Activated CD8-positive, alpha-beta T cell treated with anti-CD3 and anti-CD28 coated beads, Interleukin-2, amount 10 ng/mL, durations not matched to agents 7 days and 5 days (primary cell): ENCODE measurements at regions not wholly inside any gene's neighbourhood (a gene's known extent, or its start where the extent isn't known, plus 50 kb on each side); places are given as distances from the start of the nearest gene placed in this dataset.

Source experiments
- ATAC-seq: fragments of 150-1000 bp; cut with Tn5 transposase; one replicate; pipeline ENCODE4 v1.10.0; 2021; ENCODE audit warnings: moderate library complexity
- CTCF ChIA-PET: fragments of 350-600 bp; sonication (Branson Sonifier 250); formaldehyde crosslinking; loops from one replicate; lab custom pipeline; 2021; ENCODE audit warnings: antibody characterized with exemption; lab: Charles Lee
- POLR2A ChIA-PET: fragments of 350-600 bp; sonication (Branson Sonifier 250); formaldehyde crosslinking; loops from one replicate; lab custom pipeline; 2021; ENCODE audit warnings: antibody characterized with exemption; lab: Charles Lee
- DNase-seq: peaks from one replicate; pipeline ENCODE4 v3.0.0-alpha.2; 2020
- H3K27ac Mint-ChIP-seq: one replicate; pipeline ENCODE4 v1.8.0; 2021; ENCODE audit warnings: mild to moderate bottlenecking, mixed read lengths
- H3K27me3 Mint-ChIP-seq: one replicate; pipeline ENCODE4 v1.8.0; 2021; ENCODE audit warnings: low read depth, mixed read lengths
- H3K36me3 Mint-ChIP-seq: one replicate; pipeline ENCODE4 v1.8.0; 2021; ENCODE audit warnings: low read depth, mixed read lengths
- H3K4me1 Mint-ChIP-seq: one replicate; pipeline ENCODE4 v1.8.0; 2021; ENCODE audit warnings: low read depth, mixed read lengths
- H3K4me3 Mint-ChIP-seq: one replicate; pipeline ENCODE4 v1.8.0; 2021; ENCODE audit warnings: mild to moderate bottlenecking, mixed read lengths
- H3K9me3 Mint-ChIP-seq: one replicate; pipeline ENCODE4 v1.8.0; 2022; ENCODE audit warnings: mixed read lengths; ENCODE audit not compliant: insufficient read depth

- Mint-ChIP-seq H3K9me3 (no peaks in the 10 kb centered on the region), H3K27me3 (peaks cover 28% of the 10 kb centered on the region), H3K36me3 (no peaks in the 10 kb centered on the region), H3K4me1 (no peaks in the 10 kb centered on the region), H3K4me3 (no peak overlapping the region), H3K27ac (no peak overlapping the region)
- DNase-seq (no peak), ATAC-seq (no peak)
- ChIA-PET POLR2A (no interaction called here), CTCF (interaction anchor here (1.5 kb wide), 1 partner anchor 10 kb away, joined by 10 read pairs; no protein-coding TSS in a partner anchor)
Measured at GRCh38 chr14:36059531-36059930, 117.0 kb downstream of the PTCSC3 start.

- DNase-seq (no peak), ATAC-seq (no peak)
- Mint-ChIP-seq H3K4me3 (no peak overlapping the region), H3K4me1 (no peaks in the 10 kb centered on the region), H3K27ac (no peak overlapping the region), H3K27me3 (peaks cover 31% of the 10 kb centered on the region), H3K9me3 (no peaks in the 10 kb centered on the region), H3K36me3 (no peaks in the 10 kb centered on the region)
- POLR2A ChIA-PET, result no interaction called here
- CTCF ChIA-PET, result no interaction called here
Measured at GRCh38 chr14:36057452-36058116, 118.9 kb downstream of the PTCSC3 start.

GRCh38 chr14:36056845-36057244, 119.7 kb downstream of the PTCSC3 start:
- ATAC-seq (no peak), DNase-seq (no peak)
- no peaks in the 10 kb centered on the region for H3K9me3 Mint-ChIP-seq
- H3K4me3 Mint-ChIP-seq, result no peak overlapping the region
- POLR2A ChIA-PET, result no interaction called here
- H3K36me3 Mint-ChIP-seq, result no peaks in the 10 kb centered on the region
- CTCF ChIA-PET, result interaction anchor here (1.5 kb wide), 1 partner anchor 12 kb away, joined by 9 read pairs; no protein-coding TSS in a partner anchor
- peaks cover 30% of the 10 kb centered on the region for H3K27me3 Mint-ChIP-seq
- H3K4me1 Mint-ChIP-seq, result no peaks in the 10 kb centered on the region
- H3K27ac Mint-ChIP-seq, result no peak overlapping the region

DNA sequence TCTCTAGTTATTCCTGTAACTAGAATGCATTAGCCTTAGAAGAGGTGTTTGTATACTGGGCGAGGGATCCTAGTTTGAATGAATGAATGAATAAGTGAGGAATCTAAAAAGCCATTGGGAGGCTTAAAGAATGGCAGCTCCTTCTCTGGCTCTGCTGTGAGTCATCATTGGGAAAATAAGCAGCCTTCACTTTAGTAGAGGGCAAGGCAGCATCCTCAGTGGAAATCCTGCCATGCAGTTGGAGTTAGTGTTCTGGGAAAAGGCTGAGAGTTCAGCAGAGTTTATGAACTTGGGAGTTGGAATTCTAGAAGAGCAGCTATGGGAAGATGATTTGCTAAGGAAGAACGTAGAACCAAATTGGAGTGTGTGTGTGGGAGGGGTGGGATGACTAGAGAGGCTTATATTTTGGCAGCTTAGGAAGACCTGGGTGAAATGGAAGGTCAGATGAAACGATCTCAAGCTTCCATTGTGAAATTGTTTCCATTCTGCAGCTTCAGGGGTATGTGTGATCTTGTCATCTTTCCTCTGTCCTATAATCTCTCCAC, 120.8 kb downstream of the PTCSC3 start:
- ChIA-PET POLR2A (no interaction called here), CTCF (interaction anchor here (1.5 kb wide), 1 partner anchor 13 kb away, joined by 9 read pairs; no protein-coding TSS in a partner anchor)
- Mint-ChIP-seq H3K4me3 (no peak overlapping the region), H3K27me3 (peaks cover 30% of the 10 kb centered on the region), H3K4me1 (no peaks in the 10 kb centered on the region), H3K36me3 (no peaks in the 10 kb centered on the region), H3K9me3 (no peaks in the 10 kb centered on the region), H3K27ac (no peak overlapping the region)
- no peak for ATAC-seq
- no peak for DNase-seq

GRCh38 chr14:36055052-36055378, 121.5 kb downstream of the PTCSC3 start:
- Mint-ChIP-seq H3K4me1 (no peaks in the 10 kb centered on the region), H3K27ac (no peak overlapping the region), H3K4me3 (no peak overlapping the region), H3K9me3 (no peaks in the 10 kb centered on the region), H3K36me3 (no peaks in the 10 kb centered on the region), H3K27me3 (peaks cover 29% of the 10 kb centered on the region)
- ATAC-seq (no peak), DNase-seq (no peak)
- CTCF ChIA-PET, result no interaction called here
- POLR2A ChIA-PET, result no interaction called here

- POLR2A ChIA-PET, result no interaction called here
- H3K4me3 Mint-ChIP-seq, result no peak overlapping the region
- CTCF ChIA-PET, result interaction anchor here (3.1 kb wide), 1 partner anchor 15 kb away, joined by 15 read pairs; no protein-coding TSS in a partner anchor
- H3K4me1 Mint-ChIP-seq, result no peaks in the 10 kb centered on the region
- H3K9me3 Mint-ChIP-seq, result no peaks in the 10 kb centered on the region
- ATAC-seq, result no peak
- H3K27ac Mint-ChIP-seq, result no peak overlapping the region
- DNase-seq, result no peak
- no peaks in the 10 kb centered on the region for H3K36me3 Mint-ChIP-seq
- peaks cover 29% of the 10 kb centered on the region for H3K27me3 Mint-ChIP-seq
Measured at GRCh38 chr14:36054353-36055051, 122.0 kb downstream of the PTCSC3 start.

DNA sequence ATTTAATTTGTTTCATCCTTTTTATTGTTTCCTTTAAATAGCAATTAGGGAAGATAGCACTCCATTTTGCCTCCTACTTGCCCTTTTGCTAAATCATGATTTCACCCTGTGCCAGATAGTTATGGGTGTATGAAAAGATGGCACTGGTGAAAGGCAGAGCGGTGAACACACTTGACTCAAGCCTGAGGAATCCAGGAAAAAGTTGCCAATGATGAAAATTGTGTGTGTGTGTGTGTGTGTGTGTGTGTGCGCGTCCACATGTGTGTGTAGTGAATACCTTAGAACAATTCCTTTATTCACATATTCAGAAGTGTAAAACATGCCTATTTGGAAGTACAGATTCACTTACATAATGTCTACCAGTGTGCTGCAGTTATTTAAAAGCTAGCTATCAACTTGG, 123.8 kb downstream of the PTCSC3 start:
- Mint-ChIP-seq H3K4me3 (no peak overlapping the region), H3K27ac (no peak overlapping the region), H3K4me1 (no peaks in the 10 kb centered on the region)

DNA sequence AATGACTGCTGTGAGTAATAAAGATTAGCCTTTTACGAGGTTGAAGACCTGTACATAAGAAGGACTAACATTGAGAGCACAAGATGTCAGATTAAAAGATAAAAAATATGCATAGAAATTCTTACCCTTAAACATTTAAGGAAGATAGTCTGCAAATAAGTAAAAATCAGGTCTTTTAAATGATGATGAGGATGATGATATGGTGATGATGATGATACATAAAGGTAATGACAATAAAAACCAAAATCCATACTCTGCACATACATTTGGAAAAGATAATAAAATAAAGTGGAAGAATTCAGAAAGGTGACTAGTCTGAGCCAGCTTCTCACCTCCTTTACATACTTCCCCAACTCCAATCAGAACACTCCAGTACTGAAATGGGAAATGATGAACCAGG, 124.5 kb downstream of the PTCSC3 start:
- Mint-ChIP-seq H3K27ac (no peak overlapping the region), H3K27me3 (peaks cover 23% of the 10 kb centered on the region), H3K4me1 (no peaks in the 10 kb centered on the region), H3K36me3 (no peaks in the 10 kb centered on the region), H3K9me3 (no peaks in the 10 kb centered on the region), H3K4me3 (no peak overlapping the region)
- ChIA-PET CTCF (interaction anchor here (3.1 kb wide), 1 partner anchor 18 kb away, joined by 15 read pairs; no protein-coding TSS in a partner anchor), POLR2A (no interaction called here)
- DNase-seq (no peak), ATAC-seq (no peak)

More for the DNA sequence above, 123.8 kb downstream of the PTCSC3 start:
- peaks cover 26% of the 10 kb centered on the region for H3K27me3 Mint-ChIP-seq
- no peak for DNase-seq
- H3K36me3 Mint-ChIP-seq, result no peaks in the 10 kb centered on the region
- no peak for ATAC-seq
- H3K9me3 Mint-ChIP-seq, result no peaks in the 10 kb centered on the region
- ChIA-PET CTCF (interaction anchor here (3.1 kb wide), 1 partner anchor 17 kb away, joined by 15 read pairs; no protein-coding TSS in a partner anchor), POLR2A (no interaction called here)

DNA sequence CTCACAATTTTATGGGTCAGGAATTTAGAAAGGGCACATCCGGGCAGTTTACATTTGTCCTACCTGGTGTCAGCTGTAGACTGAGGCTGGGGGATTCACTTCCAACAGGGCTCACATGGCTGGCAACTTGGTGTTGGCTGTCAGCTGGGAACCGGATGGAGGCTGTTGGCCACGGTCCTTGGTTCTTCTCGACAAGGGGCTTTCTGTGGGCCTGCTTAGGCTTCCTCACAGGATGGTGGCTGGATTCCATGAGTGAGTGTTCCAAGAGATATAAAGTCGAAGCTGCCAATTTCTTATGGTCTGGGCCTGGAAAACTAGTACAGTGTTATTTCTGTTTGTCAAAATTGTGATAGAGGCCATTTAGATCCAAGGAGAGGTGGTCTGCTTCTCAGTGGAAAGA, 127.9 kb downstream of the PTCSC3 start:
- POLR2A ChIA-PET, result no interaction called here
- no peak for ATAC-seq

DNA sequence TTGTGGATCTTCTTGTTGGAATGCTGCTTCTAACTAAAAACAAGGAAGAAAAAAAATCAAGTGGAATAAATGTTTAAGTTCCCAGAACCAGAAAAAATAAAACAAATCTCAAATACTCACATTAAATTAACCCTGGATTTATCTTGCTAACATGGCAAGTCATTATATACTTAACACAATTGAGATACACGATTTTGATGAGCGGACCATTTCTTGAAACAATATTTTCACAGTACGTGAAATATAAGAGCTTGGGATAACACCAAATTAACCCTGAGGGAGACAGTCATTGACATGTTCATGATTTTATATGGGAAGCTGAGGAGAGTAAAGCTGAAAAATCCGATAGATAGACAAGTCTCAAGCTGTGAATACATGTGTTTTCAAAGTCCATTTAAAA, 128.6 kb downstream of the PTCSC3 start:
- Mint-ChIP-seq H3K4me3 (no peak overlapping the region), H3K27ac (no peak overlapping the region), H3K36me3 (no peaks in the 10 kb centered on the region), H3K27me3 (peaks cover 22% of the 10 kb centered on the region), H3K9me3 (no peaks in the 10 kb centered on the region), H3K4me1 (no peaks in the 10 kb centered on the region)
- ATAC-seq, result no peak
- POLR2A ChIA-PET, result no interaction called here
- DNase-seq, result no peak
- CTCF ChIA-PET, result interaction anchor here (0.8 to 1.2 kb wide), 2 partner anchors 19 to 25 kb away, joined by 3 to 4 read pairs; no protein-coding TSS in a partner anchor

More for the DNA sequence above, 127.9 kb downstream of the PTCSC3 start:
- Mint-ChIP-seq H3K4me3 (no peak overlapping the region), H3K9me3 (no peaks in the 10 kb centered on the region), H3K4me1 (no peaks in the 10 kb centered on the region), H3K36me3 (no peaks in the 10 kb centered on the region), H3K27ac (no peak overlapping the region), H3K27me3 (peaks cover 22% of the 10 kb centered on the region)
- no peak for DNase-seq
- CTCF ChIA-PET, result interaction anchor here (1.1 kb wide), 1 partner anchor 20 kb away, joined by 3 read pairs; no protein-coding TSS in a partner anchor

DNA sequence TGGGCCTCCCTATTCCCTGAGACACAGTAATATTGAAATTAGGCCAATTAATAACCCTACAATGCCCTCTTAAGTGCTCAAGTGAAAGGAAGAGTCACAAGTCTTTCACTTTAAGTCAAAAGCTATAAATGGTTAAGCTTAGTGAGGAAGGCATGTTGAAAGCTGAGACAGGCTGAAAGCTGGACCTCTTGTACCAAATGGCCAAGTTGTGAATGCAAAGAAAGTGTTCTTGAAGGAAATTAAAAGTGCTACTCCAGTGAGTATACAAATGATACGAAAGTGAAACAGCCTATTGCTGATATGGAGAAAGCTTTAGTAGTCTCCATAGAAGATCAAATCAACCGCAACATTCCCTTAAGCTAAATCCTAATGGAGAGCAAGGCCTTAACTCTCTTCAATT, 140.8 kb downstream of the PTCSC3 start:
- no peaks in the 10 kb centered on the region for H3K36me3 Mint-ChIP-seq
- ChIA-PET POLR2A (no interaction called here), CTCF (interaction anchor here (0.7 to 1.4 kb wide), 3 partner anchors 11 to 152 kb away, joined by 3 to 4 read pairs (median 3); no protein-coding TSS in a partner anchor)
- H3K4me1 Mint-ChIP-seq, result no peaks in the 10 kb centered on the region
- no peaks in the 10 kb centered on the region for H3K9me3 Mint-ChIP-seq
- DNase-seq (no peak), ATAC-seq (no peak)
- no peak overlapping the region for H3K4me3 Mint-ChIP-seq
- H3K27me3 Mint-ChIP-seq, result peaks cover 14% of the 10 kb centered on the region
- no peak overlapping the region for H3K27ac Mint-ChIP-seq

DNA sequence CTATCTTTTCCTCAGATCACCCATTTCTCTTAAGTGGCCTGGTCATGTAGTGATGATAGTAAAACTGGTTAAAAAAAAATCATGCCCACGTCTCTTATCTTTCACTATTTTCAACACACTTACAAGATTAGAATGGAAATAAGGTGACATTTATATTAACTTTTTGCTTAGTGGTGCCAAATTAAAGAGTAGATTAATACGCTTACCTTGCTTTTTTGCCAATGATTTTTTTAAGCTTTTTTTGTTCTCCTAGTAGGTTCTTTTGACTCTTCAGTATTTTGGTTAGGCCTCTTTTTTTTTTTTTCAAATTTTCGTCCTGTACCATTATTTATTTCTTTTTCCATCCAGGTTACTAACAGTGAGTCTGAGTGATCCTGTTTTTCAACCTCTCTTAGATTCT, 147.9 kb downstream of the PTCSC3 start:
- no peaks in the 10 kb centered on the region for H3K9me3 Mint-ChIP-seq
- no peaks in the 10 kb centered on the region for H3K4me1 Mint-ChIP-seq
- no peak overlapping the region for H3K4me3 Mint-ChIP-seq
- H3K27ac Mint-ChIP-seq, result no peak overlapping the region
- CTCF ChIA-PET, result interaction anchor here (0.7 to 1.8 kb wide), 4 partner anchors 19 to 149 kb away, joined by 3 to 12 read pairs (median 6); no protein-coding TSS in a partner anchor
- POLR2A ChIA-PET, result interaction anchor here (0.7 kb wide), 1 partner anchor 84 kb away, joined by 3 read pairs; no protein-coding TSS in a partner anchor
- no peak for ATAC-seq
- peaks cover 22% of the 10 kb centered on the region for H3K27me3 Mint-ChIP-seq
- H3K36me3 Mint-ChIP-seq, result no peaks in the 10 kb centered on the region
- no peak for DNase-seq
